ENCODE measurements at regions not wholly inside any gene's neighbourhood (a gene's known extent, or its start where the extent isn't known, plus 50 kb on each side); places are given as distances from the start of the nearest gene placed in this dataset.

GRCh38 chr2:19807866-19808265 is 93.9 kb downstream of the TTC32 start:
- TF ChIP-seq EZH2 (IDR thresholded peaks at IDR 0.05; ENCODE audit: borderline replicate concordance, insufficient read depth, low read depth, low read length, poor library complexity, severe bottlenecking) (no peak), CTCF (IDR thresholded peaks at IDR 0.05) (no peak)

Measured in B cell (primary cell).